8988T (cell line): ENCODE measurements at regions not wholly inside any gene's neighbourhood (a gene's known extent, or its start where the extent isn't known, plus 50 kb on each side); places are given as distances from the start of the nearest gene placed in this dataset.

Source experiments
- DNase-seq: peaks from one replicate; pipeline ENCODE4 v3.0.0; 2011

DNA sequence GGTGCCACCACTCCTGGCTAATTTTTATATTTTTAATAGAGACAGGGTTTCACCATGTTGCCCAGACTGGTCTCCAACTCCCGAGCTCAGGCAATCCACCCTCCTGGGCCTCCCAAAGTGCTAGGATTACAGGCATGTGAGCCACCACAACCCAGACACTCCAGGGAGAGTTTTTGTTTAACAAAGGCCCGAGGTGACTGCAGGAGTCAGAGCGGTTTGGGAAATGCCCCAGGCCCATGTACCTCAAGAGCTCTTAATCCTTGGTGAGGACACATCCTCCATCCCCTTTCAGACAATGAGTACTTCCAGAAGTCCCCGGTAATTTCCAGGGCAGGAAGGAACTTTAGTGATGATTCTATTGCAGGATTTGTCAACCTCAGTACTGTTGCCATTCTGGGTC is 176.0 kb downstream of the ESRRB start:
- DNase-seq, result no peak

DNA sequence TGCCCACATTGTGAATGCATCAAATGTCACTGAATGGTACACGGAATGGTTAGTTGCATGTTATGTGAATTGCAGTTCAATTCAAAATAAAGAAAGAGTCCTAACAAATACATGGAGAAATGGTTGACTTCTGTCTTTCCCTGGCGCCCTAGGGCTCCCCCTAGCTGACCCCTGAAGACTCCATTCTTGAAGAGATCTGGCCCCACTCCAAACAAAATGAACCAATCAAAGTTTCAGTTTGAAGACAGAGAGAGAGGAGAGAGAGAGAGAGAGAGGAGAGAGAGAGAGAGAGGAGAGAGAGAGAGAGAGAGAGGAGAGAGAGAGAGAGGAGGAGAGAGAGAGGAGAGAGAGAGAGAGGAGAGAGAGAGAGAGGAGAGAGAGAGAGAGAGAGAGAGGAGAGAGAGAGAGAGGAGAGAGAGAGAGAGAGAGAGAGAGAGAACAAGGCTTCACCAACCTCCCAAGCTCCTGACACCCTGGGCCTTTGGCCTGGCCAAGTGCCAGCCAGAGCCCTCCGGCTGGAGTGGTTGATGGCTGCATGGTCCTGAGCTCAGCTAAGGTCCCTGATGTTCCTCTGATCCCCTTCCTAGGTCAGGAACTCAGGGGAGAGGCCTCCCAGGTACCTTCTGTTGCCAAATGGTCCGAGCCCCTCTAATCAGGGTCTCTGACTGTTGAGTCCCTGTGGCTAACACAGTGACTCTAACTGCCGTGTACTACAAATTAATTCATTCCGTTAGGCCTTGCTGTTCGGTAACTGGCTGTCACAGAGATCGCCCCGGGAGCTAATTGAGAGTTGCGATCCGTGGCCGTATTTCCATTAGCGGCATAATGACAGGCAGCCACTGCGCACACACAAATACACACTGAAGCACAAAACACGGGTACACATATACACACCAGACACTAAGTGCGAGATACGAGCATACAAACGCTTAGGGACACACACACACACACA is 188.8 kb downstream of the ESRRB start:
- no peak for DNase-seq

- no peak for DNase-seq
These were observed 190.5 kb downstream of the ESRRB start for GRCh38 chr14:76566439-76566838.

GRCh38 chr14:76574416-76575095 is 186.7 kb upstream of the VASH1 start:
- DNase-seq, result no peak

DNA sequence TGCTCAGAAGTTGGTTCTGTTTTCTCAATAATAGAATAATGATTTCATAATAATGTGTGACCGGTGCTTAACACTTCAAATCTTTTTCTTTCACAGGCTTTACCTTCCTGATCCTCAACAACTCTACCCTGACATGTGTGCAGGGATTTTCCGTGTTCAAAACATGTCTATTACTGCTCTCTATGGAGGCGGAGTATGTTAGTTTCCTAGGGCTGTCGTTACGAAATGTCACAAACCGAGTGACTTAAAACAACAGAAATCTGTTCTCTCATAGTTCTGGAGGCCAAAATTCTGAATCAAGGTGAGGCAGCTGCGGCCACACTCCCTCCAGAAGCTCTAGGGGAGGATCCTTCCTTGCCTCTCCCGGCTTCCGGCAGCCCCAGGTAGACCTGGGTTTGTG is 186.2 kb upstream of the VASH1 start:
- DNase-seq, result no peak

GRCh38 chr14:76576047-76576741 is 185.1 kb upstream of the VASH1 start:
- peak; percentile 24 for DNase-seq

DNA sequence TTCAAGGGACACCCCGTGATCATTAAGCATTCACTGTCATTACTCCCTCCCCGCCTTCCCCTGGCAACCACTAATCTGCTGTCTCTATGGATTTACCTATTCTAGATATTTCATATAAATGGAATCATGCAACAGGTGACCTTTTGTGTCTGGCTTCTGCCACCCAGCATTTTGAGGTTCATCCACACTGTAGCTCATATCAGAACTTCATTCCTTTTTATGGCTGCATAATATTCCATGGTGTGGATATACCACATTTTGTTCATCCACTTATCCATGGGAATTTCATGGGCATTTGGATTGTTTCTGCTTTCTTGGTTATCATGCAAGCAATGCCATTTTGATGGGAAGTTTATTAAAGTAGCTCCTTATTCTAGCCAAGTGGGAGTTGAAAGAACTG is 184.2 kb upstream of the VASH1 start:
- no peak for DNase-seq

- no peak for DNase-seq
These were observed 183.4 kb upstream of the VASH1 start for GRCh38 chr14:76577837-76578236.

DNA sequence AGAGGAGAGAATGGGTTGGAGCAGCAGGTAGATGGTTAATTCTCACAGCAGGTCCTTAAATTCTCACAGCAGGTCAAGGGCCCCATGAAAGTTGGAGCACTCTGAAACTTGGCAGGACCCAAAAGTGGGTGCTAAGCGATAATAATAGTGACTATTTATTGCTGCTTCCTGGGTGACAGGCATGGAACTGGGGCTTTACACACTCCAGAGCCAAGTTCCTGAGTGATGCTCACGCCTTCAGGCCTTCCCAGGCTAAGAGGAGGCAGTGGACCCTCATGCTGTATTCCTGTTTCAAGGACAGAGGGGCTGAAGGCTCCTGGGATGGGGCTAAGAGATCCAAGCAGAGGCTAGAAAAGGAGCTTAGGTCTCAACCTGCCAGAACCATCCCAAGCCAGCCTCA is 180.9 kb upstream of the VASH1 start:
- DNase-seq, result no peak

- DNase-seq, result no peak
These were observed 180.3 kb upstream of the VASH1 start for GRCh38 chr14:76580967-76581366.

GRCh38 chr14:76581592-76581991 is 179.7 kb upstream of the VASH1 start:
- no peak for DNase-seq

DNA sequence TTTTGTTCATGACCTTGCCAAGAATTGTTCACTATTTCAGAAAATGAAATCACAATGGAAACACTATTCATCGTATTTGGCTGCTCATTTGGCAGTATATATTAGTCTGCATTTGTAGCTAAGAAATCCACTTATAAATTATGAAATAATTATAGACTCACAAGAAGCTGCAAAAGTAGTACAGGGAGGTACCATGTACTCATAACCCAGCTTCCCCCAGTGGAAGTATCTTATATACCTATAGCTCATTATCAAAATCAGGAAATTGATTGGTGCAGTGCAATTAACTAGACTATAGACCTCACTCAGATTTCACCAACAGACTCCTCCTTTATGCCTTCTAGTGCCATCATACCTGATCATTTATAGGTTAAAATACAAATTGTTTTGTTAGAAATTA is 178.8 kb upstream of the VASH1 start:
- DNase-seq, result no peak

DNA sequence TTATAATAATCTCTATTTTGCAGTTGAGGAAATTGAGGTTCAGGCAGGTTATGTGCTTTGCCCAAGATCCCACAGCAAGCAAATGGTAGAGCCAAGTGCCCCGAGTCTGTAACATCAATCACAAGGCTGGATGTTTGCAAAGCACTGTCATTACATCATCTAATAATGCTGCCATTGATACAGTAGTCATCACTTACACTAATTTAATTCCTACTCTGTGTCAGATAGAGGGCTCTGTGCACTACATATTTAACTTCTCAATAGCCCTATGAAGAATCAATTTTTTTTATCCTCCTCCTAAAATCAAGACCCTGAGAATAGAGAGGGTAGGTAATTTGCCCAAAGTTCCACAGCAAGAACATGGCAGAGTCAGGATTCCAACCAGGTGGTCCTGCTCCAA is 178.1 kb upstream of the VASH1 start:
- no peak for DNase-seq

GRCh38 chr14:76583805-76584204 is 177.5 kb upstream of the VASH1 start:
- DNase-seq, result no peak

DNA sequence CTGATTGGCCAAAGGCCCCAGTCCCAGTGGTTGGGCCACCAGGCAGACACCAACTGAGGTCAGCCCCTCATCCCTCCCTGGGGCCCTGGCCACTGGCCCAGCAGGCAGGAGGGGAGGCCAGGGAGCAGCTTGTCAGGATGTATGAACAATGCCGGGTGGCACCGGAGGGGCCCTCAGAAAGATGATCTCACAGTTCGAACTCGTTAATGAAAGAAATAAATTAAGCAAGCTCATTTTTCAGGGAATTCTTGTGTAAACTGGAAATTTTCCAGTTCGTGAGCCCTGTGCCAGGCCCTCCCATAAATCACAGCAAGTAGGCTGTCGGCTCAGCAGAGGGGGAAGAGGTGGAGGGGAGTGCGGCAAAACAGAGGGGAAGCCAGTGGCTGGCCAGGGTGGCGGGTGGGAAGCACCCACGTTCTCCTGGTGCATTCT is 177.0 kb upstream of the VASH1 start:
- DNase-seq, result no peak

DNA sequence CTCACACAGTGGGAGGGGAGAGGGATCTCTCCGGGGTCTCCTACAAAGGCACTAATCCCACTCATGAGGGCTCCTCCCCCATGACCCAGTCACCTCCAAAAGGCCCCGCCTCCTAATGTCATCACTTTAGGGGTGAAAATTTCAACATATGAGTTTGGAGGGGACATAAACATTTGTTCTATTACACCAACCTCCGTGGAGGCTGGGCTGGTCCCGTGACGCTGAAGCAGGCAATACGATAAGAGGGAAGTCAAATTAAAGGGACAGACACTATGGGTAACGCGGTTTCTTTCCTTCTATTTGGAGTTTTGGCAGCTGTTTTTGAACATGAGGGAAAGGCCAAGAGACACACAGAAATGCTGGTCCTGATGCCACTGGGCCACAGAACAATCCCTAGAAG is 175.7 kb upstream of the VASH1 start:
- DNase-seq, result no peak

DNA sequence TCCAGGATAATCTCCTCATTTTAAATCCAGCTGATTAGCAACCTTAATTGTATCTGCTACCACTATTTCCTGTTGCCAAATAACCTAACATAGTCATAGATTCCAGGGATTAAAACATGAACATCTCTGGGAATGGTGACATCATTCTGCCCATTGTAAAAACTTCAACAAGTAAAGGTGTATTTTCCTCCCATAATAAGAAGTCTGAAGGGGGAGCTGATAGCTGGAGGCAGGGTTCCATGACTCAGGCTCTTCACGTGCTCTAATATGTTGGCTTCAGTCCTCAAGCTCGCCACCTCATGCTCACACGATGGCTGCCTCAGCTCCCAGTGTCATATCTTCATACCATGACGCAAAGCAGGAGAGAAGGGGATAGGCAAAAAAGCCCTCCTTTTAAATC is 172.0 kb upstream of the VASH1 start:
- DNase-seq, result no peak

DNA sequence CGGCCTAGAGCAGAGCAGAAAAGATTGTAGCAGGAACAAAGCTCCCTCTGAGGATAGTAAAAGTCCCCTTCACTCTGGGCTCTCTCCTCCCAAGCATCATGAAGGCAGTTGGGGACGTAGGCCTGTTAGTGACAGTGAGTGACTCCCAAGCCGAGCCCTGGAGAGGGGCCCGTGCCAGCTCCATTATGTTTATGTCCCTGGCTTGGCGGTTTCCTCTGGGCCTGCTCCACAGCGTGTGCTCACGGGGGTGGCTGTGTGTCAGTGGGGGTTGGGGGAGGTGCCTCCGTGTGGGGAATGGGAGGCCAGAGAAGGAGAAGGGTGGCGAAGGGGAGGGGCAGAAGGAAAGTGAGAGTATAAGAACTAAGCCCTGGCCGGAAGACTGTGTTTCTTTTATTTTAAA is 170.0 kb upstream of the VASH1 start:
- no peak for DNase-seq

- DNase-seq, result no peak
These were observed 166.0 kb upstream of the VASH1 start for GRCh38 chr14:76595266-76595665.

DNA sequence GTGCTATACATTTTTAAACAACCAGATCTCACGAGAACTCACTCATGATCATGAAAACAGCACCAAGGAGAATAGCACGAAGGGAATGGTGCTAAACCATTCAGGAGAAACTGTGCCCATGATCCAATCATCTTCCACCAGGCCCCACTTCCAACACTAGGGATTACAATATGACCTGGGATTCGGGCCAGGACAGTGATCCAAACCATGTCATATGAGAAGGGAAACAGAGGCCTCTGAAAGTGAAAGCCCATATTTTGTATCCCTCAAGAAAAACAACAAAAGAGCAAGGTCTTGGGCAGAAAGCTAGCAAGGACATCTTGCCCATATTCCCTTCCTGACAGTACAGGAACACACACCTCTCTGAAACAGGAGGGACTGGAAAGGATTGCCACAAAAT is 163.9 kb upstream of the VASH1 start:
- DNase-seq, result no peak

GRCh38 chr14:76599141-76599540 is 162.1 kb upstream of the VASH1 start:
- DNase-seq, result no peak

DNA sequence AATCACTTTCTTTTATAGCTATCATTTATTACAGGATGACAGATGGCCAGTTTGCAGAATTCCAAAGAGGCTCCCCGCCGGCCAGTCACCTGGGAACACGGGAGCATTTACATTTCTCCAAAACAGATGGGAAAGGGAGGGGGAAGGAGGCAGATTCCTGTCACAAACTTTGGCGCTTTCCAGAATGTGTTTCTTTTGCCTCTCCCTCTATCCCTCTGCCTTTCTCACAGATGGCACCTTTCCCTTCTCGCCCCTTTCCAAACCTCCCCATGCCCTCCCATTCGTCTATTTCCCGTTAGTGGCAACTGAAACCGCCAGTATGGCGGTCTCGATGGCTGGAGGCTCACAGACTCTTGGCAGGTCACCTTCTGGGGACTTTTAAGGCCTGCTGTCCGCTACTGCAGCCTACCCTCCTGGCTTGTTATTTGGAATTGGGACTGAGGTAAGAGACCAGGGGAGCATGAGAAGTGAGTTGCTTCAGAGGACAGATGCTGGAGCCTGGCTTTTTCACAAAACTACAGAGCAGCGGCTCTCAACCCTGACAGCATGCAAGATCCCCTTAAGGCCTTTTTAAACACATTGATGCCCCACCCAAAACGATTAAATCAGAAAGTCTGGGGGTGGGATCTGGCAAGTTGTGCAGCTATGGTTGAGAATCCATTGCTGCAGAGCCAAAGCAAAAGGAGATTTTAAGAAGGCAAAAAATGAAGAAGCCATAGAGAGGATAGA is 161.5 kb upstream of the VASH1 start:
- DNase-seq, result no peak

DNA sequence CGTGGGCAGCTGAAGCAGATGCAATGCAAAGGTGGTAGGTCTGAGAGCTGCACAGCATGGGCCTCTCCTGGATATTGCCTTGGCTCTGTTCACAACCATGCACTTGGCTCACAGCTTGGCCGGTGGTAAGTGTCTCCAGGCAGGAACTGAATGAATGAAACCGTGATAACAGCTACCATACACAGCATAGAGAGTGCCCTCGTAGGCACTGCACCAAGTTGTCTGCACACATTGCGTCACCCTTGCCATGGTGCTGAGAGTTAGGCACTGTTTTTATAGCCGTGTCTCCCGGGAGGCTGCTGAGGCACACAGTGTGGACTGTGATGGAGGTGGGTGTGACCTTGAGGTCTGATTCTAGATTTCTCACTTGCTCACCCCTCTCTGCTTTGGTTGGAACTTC is 157.6 kb upstream of the VASH1 start:
- DNase-seq, result no peak
